Neuronal stem cell (in vitro differentiated cells): ENCODE measurements at regions not wholly inside any gene's neighbourhood (a gene's known extent, or its start where the extent isn't known, plus 50 kb on each side); places are given as distances from the start of the nearest gene placed in this dataset.

Source experiments
- DNase-seq: peaks from one replicate; pipeline ENCODE4 v3.0.0-alpha.2; 2013; ENCODE audit warnings: low spot score
- H2AFZ ChIP-seq: one replicate; pipeline ENCODE4 v1.6.1; 2013; ENCODE audit warnings: mild to moderate bottlenecking, low read length, inconsistent platforms
- H2AK5ac ChIP-seq: 2 replicates; pipeline ENCODE4 v1.6.1; 2013; ENCODE audit warnings: low read depth, mild to moderate bottlenecking, inconsistent platforms, low read length, moderate library complexity, mixed read lengths
- H2BK120ac ChIP-seq: 2 replicates; pipeline ENCODE4 v1.6.1; 2013; ENCODE audit warnings: low read depth, mild to moderate bottlenecking, inconsistent platforms, low read length, moderate library complexity, mixed read lengths
- H2BK12ac ChIP-seq: one replicate; pipeline ENCODE4 v1.6.1; 2013; ENCODE audit warnings: low read length, inconsistent platforms
- H2BK15ac ChIP-seq: 2 replicates; pipeline ENCODE4 v1.6.1; 2013; ENCODE audit warnings: mild to moderate bottlenecking, low read length, inconsistent platforms, mixed read lengths
- H2BK5ac ChIP-seq: one replicate; pipeline ENCODE4 v1.6.1; 2013; ENCODE audit warnings: inconsistent platforms, mild to moderate bottlenecking, low read length, moderate library complexity
- H3K14ac ChIP-seq: one replicate; pipeline ENCODE4 v1.6.1; 2013; ENCODE audit warnings: low read length, inconsistent platforms
- H3K18ac ChIP-seq: 2 replicates; pipeline ENCODE4 v1.6.1; 2013; ENCODE audit warnings: low read length, inconsistent platforms
- H3K23ac ChIP-seq: 2 replicates; pipeline ENCODE4 v1.6.1; 2013; ENCODE audit warnings: low read depth, mild to moderate bottlenecking, mixed read lengths, low read length, inconsistent platforms; ENCODE audit not compliant: poor library complexity
- H3K27ac ChIP-seq: replicated peaks from 3 replicates; pipeline ENCODE4 v1.5.1; 2013; ENCODE audit warnings: low read length, inconsistent platforms
- H3K27me3 ChIP-seq, 3 experiments: 2 replicates each; pipeline ENCODE4 v1.6.1; 2013; ENCODE audit warnings: low read length in 3 of 3, mild to moderate bottlenecking in 2 of 3, inconsistent platforms in 1 of 3, low read depth in 1 of 3, mixed read lengths in 1 of 3, moderate library complexity in 1 of 3; ENCODE audit not compliant: control insufficient read depth in 3 of 3, insufficient read depth in 3 of 3
- H3K36me3 ChIP-seq, 2 donors: replicated peaks in 1 of 2; 2 replicates each; pipeline ENCODE4 v1.6.1; 2013; ENCODE audit warnings: low read length in 2 of 2; ENCODE audit not compliant: control insufficient read depth in 2 of 2, insufficient read depth in 2 of 2
- H3K4ac ChIP-seq: 2 replicates; pipeline ENCODE4 v1.6.1; 2013; ENCODE audit warnings: inconsistent platforms, mild to moderate bottlenecking, low read length, moderate library complexity
- H3K4me1 ChIP-seq, 2 donors: 1 replicate in 1 of 2; 2 replicates in 1 of 2; pipeline ENCODE4 v1.6.1; 2013; ENCODE audit warnings: low read length in 2 of 2, low read depth in 1 of 2; ENCODE audit not compliant: control insufficient read depth in 2 of 2, insufficient read depth in 1 of 2
- H3K4me2 ChIP-seq: one replicate; pipeline ENCODE4 v1.6.1; 2013; ENCODE audit warnings: mild to moderate bottlenecking, low read length, inconsistent platforms; ENCODE audit not compliant: insufficient read depth, poor library complexity, severe bottlenecking
- H3K4me3 ChIP-seq, 2 donors: 2 replicates each; pipeline ENCODE4 v1.5.1; 2013; ENCODE audit warnings: low read length in 2 of 2, mild to moderate bottlenecking in 2 of 2, inconsistent platforms in 1 of 2, moderate library complexity in 1 of 2
- H3K79me1 ChIP-seq: one replicate; pipeline ENCODE4 v1.6.1; 2013; ENCODE audit warnings: low read depth, mild to moderate bottlenecking, inconsistent platforms, low read length, moderate library complexity
- H3K9ac ChIP-seq: one replicate; pipeline ENCODE4 v1.6.1; 2013; ENCODE audit warnings: mild to moderate bottlenecking, low read depth, low read length, inconsistent platforms; ENCODE audit not compliant: poor library complexity
- H3K9me3 ChIP-seq, 2 donors: replicated peaks in 1 of 2; 2 replicates each; pipeline versions ENCODE3 to v1.6.1; 2013; ENCODE audit warnings: low read length in 2 of 2, mild to moderate bottlenecking in 2 of 2, inconsistent platforms in 1 of 2, low read depth in 1 of 2, mixed read lengths in 1 of 2, moderate library complexity in 1 of 2; ENCODE audit not compliant: control insufficient read depth in 2 of 2, insufficient read depth in 1 of 2
- H4K8ac ChIP-seq: one replicate; pipeline ENCODE4 v1.6.1; 2013; ENCODE audit warnings: low read depth, mild to moderate bottlenecking, inconsistent platforms, low read length, moderate library complexity
- H4K91ac ChIP-seq: one replicate; pipeline ENCODE4 v1.6.1; 2013; ENCODE audit warnings: low read length, low read depth, mild to moderate bottlenecking, inconsistent platforms; ENCODE audit not compliant: poor library complexity
- WGBS, 2 donors: extraction: QIAGEN DNeasy Blood & Tissue Kit; methylation state at CpG; one replicate each; pipeline ENCODE4 v1.1.7; 2013; ENCODE audit warnings: missing lambda C conversion rate in 2 of 2, mixed read lengths in 1 of 2; ENCODE audit not compliant: insufficient read length in 2 of 2, insufficient replicate concordance in 1 of 2; ENCODE audit errors: extremely low coverage in 2 of 2; 5-methylcytosine and 5-hydroxymethylcytosine counted together

- no peak overlapping the region for H3K14ac ChIP-seq
- H3K9me3 ChIP-seq, result no peaks in the 10 kb centered on the region
- H3K27ac ChIP-seq, result no peak overlapping the region
- H2AFZ ChIP-seq, result no peak overlapping the region
- no peaks in the 10 kb centered on the region for H3K36me3 ChIP-seq
- no peak overlapping the region for H4K8ac ChIP-seq
- H3K23ac ChIP-seq, result no peak overlapping the region
- no peak for DNase-seq
- H3K4me3 ChIP-seq, result no peak overlapping the region
- no peak overlapping the region for H3K4ac ChIP-seq
- WGBS, 2 donors, result no CpG with 5 or more reads among the region's 4 CpGs
- H2AK5ac ChIP-seq, result no peak overlapping the region
- no peaks in the 10 kb centered on the region for H3K4me1 ChIP-seq
- no peak overlapping the region for H2BK120ac ChIP-seq
- no peak overlapping the region for H2BK15ac ChIP-seq
- H4K91ac ChIP-seq, result no peak overlapping the region
- no peak overlapping the region for H2BK12ac ChIP-seq
- no peaks in the 10 kb centered on the region for H3K27me3 ChIP-seq
- H3K4me2 ChIP-seq, result no peak overlapping the region
- no peak overlapping the region for H3K9ac ChIP-seq
- H2BK5ac ChIP-seq, result no peak overlapping the region
- H3K79me1 ChIP-seq, result no peaks in the 10 kb centered on the region
- H3K18ac ChIP-seq, result no peak overlapping the region
These were observed 315.5 kb upstream of the FLRT2 start for GRCh38 chr14:85214471-85214870.

GRCh38 chr14:85217412-85217811 is 312.5 kb upstream of the FLRT2 start:
- Histone ChIP-seq H2AFZ (no peak overlapping the region), H3K14ac (no peak overlapping the region), H3K36me3 (no peaks in the 10 kb centered on the region), H2BK15ac (no peak overlapping the region), H2AK5ac (no peak overlapping the region), H4K8ac (no peak overlapping the region), H3K79me1 (no peaks in the 10 kb centered on the region), H3K18ac (no peak overlapping the region), H3K27me3 (no peaks in the 10 kb centered on the region), H3K4me2 (no peak overlapping the region), H2BK5ac (no peak overlapping the region), H2BK12ac (no peak overlapping the region), H2BK120ac (no peak overlapping the region), H3K23ac (no peak overlapping the region), H3K4me1 (no peaks in the 10 kb centered on the region), H3K4me3 (no peak overlapping the region), H3K4ac (no peak overlapping the region), H4K91ac (no peak overlapping the region), H3K9me3 (no peaks in the 10 kb centered on the region), H3K9ac (no peak overlapping the region), H3K27ac (no peak overlapping the region)
- no peak for DNase-seq
- no CpG with 5 or more reads among the region's 1 CpG for WGBS, 2 donors

DNA sequence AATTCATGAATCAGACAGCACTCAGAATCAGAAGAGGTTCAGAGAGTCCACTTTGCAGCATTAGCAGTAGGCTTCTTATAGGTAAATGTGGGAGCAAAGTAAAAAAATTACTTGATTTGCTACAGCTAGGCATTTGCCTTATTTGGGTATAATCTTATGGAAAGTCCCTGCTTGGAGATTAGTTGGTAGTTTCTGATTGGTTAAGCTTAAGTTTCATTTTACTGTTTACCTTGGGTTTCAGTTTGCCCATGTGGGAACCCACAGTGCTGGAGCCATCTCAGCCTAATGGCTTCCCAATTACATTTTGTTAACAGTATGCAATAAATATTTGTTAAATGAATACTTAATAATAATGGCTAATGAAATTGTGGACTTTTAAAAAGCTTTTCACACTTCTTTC is 311.0 kb upstream of the FLRT2 start:
- H2BK12ac ChIP-seq, result no peak overlapping the region
- H3K18ac ChIP-seq, result no peak overlapping the region
- H3K4me1 ChIP-seq, result peaks cover 0 to 2% of the 10 kb centered on the region in 2 donors
- no peaks in the 10 kb centered on the region for H3K36me3 ChIP-seq
- no peak overlapping the region for H2BK120ac ChIP-seq
- no peaks in the 10 kb centered on the region for H3K27me3 ChIP-seq
- no peak overlapping the region for H3K14ac ChIP-seq
- no peak overlapping the region for H3K4me2 ChIP-seq
- no peak overlapping the region for H3K4ac ChIP-seq
- H3K23ac ChIP-seq, result no peak overlapping the region
- no peak overlapping the region for H3K9ac ChIP-seq
- no peaks in the 10 kb centered on the region for H3K9me3 ChIP-seq
- H3K4me3 ChIP-seq, result no peak overlapping the region
- no peak overlapping the region for H4K91ac ChIP-seq
- H2AFZ ChIP-seq, result no peak overlapping the region
- no peaks in the 10 kb centered on the region for H3K79me1 ChIP-seq
- no peak overlapping the region for H4K8ac ChIP-seq
- DNase-seq, result no peak
- H2BK15ac ChIP-seq, result no peak overlapping the region
- H2BK5ac ChIP-seq, result no peak overlapping the region
- no peak overlapping the region for H3K27ac ChIP-seq
- H2AK5ac ChIP-seq, result no peak overlapping the region

GRCh38 chr14:85221832-85222231 is 308.1 kb upstream of the FLRT2 start:
- peaks cover 0 to 2% of the 10 kb centered on the region in 2 donors for H3K4me1 ChIP-seq
- H3K14ac ChIP-seq, result no peak overlapping the region
- H2BK5ac ChIP-seq, result no peak overlapping the region
- H2BK15ac ChIP-seq, result no peak overlapping the region
- H3K18ac ChIP-seq, result no peak overlapping the region
- H3K79me1 ChIP-seq, result no peaks in the 10 kb centered on the region
- no peak for DNase-seq
- no peak overlapping the region for H2AK5ac ChIP-seq
- no peak overlapping the region for H4K8ac ChIP-seq
- H3K9me3 ChIP-seq, result no peaks in the 10 kb centered on the region
- no peak overlapping the region for H2BK12ac ChIP-seq
- no peak overlapping the region for H3K4me3 ChIP-seq
- H4K91ac ChIP-seq, result no peak overlapping the region
- no peaks in the 10 kb centered on the region for H3K36me3 ChIP-seq
- no peak overlapping the region for H3K4ac ChIP-seq
- H2BK120ac ChIP-seq, result no peak overlapping the region
- no peaks in the 10 kb centered on the region for H3K27me3 ChIP-seq
- H3K27ac ChIP-seq, result no peak overlapping the region
- no CpG with 5 or more reads among the region's 3 CpGs for WGBS, 2 donors
- no peak overlapping the region for H3K9ac ChIP-seq
- H3K23ac ChIP-seq, result no peak overlapping the region
- H2AFZ ChIP-seq, result no peak overlapping the region
- no peak overlapping the region for H3K4me2 ChIP-seq
